IPS-NIHi7 (cell line): ENCODE measurements at regions not wholly inside any gene's neighbourhood (a gene's known extent, or its start where the extent isn't known, plus 50 kb on each side); places are given as distances from the start of the nearest gene placed in this dataset.

ENCODE experiments used
- DNase-seq: peaks from one replicate; pipeline ENCODE4 v3.0.0; 2012; ENCODE audit warnings: mixed read lengths; ENCODE audit errors: extremely low spot score

DNA sequence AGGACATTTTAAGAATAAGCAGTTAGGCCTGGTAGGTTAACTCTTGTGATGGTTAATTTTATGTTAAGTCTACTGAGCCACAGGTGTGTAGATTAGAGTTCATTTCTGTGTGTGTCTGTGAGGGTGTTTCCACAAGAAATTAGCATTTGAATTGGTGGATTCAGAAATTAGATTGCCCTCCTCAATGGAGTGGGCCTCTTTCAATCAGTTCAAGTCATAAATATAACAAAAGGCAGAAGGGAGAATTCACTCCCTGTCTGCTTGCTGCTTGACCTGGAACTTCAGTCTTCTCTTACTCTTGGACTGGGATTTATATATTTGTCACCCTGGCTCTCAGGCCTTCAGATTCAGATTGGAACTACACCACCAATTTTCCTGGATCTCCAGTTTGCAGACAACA, 55.3 kb upstream of the POM121L12 start:
- no peak for DNase-seq

DNA sequence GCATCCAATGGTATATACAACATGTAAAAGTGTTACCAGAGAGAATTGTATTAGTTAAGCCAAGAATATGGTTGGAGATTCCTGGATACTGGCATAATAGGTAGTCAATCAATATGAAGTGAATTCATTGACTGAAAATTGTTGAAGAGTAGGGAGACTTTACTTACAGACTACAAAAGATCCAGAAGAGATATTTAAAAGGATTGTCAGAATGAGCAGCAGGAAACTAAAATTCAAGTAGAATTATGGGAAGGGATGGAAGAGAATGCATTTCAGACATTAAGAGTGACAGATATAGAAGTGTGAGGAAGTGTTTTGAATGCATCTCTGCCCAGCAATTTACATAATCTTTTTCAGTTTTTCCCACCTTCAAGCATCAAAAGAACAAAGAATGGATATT, 62.3 kb upstream of the POM121L12 start:
- DNase-seq: no peak

DNA sequence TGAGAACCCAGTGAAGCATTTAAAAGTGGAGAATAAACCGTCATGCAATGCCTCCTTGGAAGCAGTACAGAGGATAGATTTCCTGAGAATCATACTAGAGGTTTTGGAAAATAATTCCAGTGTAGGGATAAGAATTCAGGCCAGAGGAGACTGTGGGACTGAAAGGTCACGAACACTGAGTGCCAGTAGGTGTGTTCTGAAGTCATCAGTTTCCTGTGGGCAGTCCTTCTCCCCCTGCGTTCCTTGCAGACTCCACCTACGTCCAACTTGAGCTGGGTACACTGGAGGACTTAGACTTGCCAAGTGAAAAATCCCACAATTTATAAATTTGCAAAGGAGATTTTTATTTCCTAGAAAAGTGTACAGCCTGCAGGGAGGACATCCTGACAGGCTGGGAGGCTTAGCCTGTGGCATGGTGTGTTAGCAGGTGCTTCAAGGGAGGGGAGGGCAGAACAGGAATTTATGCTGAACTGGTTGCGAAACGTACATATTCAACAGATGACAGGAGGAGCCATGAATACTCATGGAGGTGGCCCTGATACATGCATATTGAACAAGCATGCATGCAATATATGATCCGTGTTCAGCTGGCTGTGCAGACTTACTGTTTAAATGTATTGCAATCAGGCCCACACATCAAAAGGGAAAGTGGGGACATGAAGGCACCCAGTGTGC, 72.9 kb upstream of the POM121L12 start:
- DNase-seq: no peak

DNA sequence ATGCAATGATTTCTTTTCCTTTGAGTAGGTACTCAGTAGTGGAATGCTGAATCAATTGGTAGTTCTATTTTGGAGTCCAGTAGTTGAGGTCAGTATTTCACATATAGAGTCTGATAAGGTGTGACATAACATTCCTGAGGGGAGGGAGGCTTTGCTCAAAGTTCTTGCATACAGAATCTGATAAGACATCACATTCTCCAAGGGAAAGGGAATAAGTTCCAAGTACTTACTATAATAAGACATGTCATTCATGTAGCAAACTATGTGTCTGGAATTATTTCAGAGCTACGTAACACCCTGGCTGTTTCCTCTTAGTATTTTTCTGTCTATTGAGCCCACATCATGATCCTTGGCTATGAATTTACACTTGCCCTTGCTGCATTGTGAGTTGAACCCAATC, 74.3 kb upstream of the POM121L12 start:
- DNase-seq: no peak

DNA sequence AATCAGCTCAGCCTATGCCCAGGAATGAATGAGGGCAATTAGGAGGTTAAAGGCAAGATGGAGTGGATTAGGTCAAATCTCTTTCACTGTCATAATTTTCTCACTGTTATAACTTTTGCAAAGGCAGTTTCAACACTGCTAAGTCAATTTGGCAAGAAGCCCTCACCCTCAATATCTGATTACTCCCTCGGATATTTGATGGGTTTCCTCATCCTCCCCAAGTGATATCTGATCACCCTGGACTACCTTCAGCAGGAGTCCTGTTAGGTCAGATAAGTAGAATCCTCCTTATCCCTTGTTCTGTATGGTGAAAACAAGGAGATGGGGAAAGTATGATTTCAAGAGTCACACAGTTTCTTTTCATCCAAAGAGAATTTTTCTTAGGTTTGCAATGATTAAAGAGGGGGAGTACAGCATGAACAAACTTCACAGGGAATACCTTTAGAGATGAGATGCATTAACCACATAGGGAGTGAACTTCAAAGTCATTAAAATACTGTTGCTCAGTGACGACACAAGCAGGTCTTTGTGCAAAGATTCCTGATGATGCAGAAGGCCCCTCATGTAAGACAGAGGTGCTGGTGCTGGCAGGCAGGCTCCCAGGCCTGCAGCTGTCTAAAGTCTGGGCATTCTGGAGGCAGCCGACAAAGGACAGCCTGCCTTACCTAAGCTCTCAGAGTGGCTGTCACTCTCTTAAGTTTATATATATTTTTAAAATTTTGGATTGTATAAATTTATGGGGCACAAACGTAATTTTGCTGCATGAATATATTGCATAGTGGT, 75.4 kb upstream of the POM121L12 start:
- DNase-seq: no peak

GRCh38 chr7:52959336-52959735, 76.1 kb upstream of the POM121L12 start:
- no peak for DNase-seq

GRCh38 chr7:52958621-52959140, 76.8 kb upstream of the POM121L12 start:
- no peak for DNase-seq

- no peak for DNase-seq
Observed at GRCh38 chr7:52956379-52956915, 79.0 kb upstream of the POM121L12 start.

- no peak for DNase-seq
Observed at GRCh38 chr7:52955522-52955921, 79.9 kb upstream of the POM121L12 start.

- DNase-seq: no peak
Observed at GRCh38 chr7:52944921-52945320, 90.5 kb upstream of the POM121L12 start.

DNA sequence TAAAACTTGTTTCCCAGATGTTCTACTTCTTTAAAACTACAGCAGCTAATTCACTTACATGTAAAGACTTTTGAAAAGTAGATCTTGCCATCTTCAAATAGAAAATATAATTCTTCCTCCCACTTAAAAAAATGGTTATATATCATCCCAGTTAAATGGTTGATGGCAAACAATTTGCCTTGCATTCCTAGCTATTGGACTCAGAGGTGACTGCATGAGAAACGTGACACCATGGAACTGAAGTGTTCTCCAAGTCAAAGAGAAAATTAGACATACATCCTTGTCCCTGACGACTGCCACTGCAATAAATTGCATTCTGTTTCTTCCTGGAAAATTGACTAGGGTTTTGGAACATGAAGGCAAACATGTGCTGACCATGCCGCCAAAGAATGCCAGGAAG, 95.0 kb upstream of the POM121L12 start:
- no peak for DNase-seq

- no peak for DNase-seq
Observed at GRCh38 chr7:52938455-52939133, 96.8 kb upstream of the POM121L12 start.

DNA sequence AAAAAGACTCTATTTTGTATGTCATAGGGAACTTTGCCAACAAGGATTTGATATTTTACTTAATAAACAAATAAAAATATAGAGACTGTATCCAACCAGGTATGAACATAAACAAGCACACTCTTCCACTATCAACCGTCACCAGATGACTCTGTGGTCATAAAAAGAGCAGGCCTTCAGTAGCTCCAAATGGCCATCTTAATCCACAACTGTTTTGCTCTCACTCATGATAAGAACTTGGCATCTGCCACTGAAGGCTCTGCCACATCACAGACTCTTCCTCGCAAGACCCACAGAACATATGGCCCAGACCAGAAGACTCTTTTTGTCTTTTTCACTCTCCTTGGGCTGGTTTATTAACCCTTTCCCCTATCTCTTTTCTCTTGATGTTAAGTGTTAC, 98.7 kb upstream of the POM121L12 start:
- DNase-seq: no peak

DNA sequence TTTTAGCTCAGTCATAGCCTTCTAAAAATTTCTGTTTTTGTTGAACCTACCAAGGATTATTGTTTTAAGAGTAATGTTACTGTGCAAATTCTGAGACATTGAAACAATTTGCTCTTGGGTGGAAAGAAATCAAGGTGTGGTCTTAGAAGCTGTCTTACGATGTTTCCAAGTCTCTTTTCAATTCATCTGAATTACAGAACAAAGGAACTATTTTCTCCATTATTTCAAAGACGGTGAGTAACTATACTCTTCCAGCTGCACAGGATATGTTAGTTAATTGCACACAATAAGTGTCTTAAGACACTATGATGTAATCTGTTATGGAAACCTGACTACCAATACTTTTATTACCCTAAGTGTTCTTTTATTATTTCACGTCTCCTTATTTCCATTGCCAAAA, 106.8 kb upstream of the POM121L12 start:
- DNase-seq: no peak

DNA sequence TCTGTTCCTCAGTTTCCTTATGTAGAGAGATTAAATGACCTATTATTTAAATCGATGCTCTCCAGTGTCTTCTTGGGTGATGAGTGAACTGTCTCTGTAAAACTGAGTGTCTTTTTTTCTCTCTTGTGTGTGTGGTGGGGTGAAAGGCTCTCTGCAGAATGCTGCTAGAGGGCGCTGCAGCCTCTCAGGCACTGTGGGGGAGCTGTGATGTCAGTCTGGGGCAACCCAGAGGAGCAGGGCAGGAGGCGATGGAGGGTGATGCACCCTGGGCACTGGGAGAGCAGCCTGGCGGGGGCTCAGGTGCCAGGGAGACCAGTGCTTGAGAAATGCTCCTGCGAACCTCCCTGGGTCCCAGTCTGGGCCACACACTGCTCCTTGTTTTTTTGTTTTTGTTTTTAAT, 110.1 kb upstream of the POM121L12 start:
- peak; percentile 57 for DNase-seq

DNA sequence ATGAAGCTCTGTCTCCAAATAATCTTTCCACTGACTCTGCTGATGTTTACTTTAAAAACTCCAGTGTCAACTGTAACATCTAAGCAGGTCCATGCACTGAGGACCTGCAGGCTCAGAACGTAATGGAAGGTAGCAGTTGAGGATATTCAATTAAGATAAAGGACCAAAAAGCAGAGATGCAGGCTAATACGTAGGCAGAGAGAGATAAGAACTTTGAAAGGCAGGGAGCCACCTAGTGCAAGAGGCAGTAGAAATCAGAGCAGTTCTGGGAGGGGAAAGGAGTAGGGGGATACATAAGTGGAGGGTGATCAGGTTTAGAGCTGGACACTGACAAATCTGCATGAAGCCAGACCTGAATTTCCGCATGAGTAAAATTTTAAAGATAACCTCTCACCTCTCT, 114.5 kb upstream of the POM121L12 start:
- DNase-seq: peak; percentile 27

GRCh38 chr7:52917982-52918578, 117.4 kb upstream of the POM121L12 start:
- DNase-seq: peak; percentile 53

- no peak for DNase-seq
Observed at GRCh38 chr7:52911795-52912194, 123.6 kb upstream of the POM121L12 start.

GRCh38 chr7:52911326-52911725, 124.1 kb upstream of the POM121L12 start:
- no peak for DNase-seq

DNA sequence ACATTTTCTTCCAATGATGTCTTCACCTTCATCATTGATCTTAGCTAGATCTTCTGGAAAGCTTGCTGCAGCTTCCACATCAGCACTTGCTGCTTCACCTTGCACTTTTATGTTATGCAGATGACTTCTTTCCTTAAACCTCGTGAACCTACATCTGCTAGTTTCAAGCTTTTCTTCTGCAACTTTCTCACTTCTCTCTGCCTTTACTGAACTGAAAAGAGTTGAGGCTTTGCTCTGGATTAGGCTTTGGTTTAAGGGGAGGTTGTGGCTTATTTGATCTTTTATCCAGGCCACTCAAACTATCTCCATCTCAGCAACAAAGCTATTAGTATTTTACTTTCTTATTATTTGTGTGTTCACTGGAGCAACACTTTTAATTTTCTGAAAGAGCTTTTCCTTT, 125.5 kb upstream of the POM121L12 start:
- no peak for DNase-seq

DNA sequence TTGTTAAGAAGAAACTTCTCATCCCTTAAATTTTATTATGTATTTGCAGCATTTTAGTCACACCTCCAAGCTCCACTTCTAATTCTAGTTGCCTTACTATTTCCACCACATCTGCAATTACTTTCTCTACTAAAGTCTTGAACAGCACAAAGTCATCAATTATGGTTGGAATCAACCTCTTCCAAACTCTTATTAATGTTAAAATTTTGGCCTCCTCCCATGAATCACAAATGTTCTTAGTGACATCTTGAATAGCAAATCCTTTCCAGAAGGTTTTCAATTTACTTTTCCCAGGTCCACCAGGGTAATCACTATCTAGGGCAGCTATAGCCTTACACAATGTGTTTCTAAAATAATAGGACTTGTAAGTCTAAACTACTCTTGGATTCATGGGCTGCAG, 126.3 kb upstream of the POM121L12 start:
- no peak for DNase-seq

DNA sequence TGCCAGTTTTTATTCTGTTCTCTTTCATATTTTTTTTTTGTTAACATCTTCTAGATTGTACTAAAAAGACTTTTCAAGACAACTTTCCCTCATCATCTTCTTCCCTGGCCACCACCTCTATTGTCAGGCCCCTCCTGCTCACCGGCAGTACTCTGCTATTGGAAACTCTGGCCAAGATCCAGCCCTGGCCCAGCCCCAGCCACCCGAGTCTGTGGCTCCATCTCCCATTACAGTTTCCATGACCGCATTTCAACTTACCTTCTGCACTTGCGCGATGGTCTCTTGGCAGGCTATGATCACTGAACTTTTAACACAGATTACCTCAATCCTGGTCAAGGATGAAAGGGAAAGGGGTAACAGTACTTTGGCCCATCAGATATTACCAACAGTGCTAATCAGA, 137.7 kb upstream of the POM121L12 start:
- DNase-seq: no peak
